ENCODE measurements at regions not wholly inside any gene's neighbourhood (a gene's known extent, or its start where the extent isn't known, plus 50 kb on each side); places are given as distances from the start of the nearest gene placed in this dataset.

GRCh38 chr5:135642488-135642870 lies 63.7 kb upstream of the CXCL14 start:
- no peak for DNase-seq
- no peak overlapping the region for H3K27ac ChIP-seq (ENCODE audit: low read depth, low read length)
- no peaks in the 10 kb centered on the region for H3K36me3 ChIP-seq (ENCODE audit: control insufficient read depth, insufficient read depth, low read length)
- no peak overlapping the region for H3K9ac ChIP-seq (ENCODE audit: low read length)
- H2BK15ac ChIP-seq (replicated peaks; ENCODE audit: low read depth): no peak overlapping the region
- H4K5ac ChIP-seq (ENCODE audit: low read length): no peak overlapping the region
- H3K23ac ChIP-seq (ENCODE audit: low read length): no peak overlapping the region
- no peak overlapping the region for H3K4ac ChIP-seq (ENCODE audit: low read depth, low read length)
- no peak overlapping the region for H4K8ac ChIP-seq (ENCODE audit: low read depth, low read length)
- H3K56ac ChIP-seq (ENCODE audit: low read length): no peak overlapping the region
- H2AK5ac ChIP-seq (ENCODE audit: low read length): no peak overlapping the region
- no peak overlapping the region for H2BK120ac ChIP-seq (ENCODE audit: low read depth, low read length)
- H3K18ac ChIP-seq (ENCODE audit: low read length): no peak overlapping the region
- H3K4me2 ChIP-seq (ENCODE audit: low read length): no peak overlapping the region
- no peaks in the 10 kb centered on the region for H3K79me2 ChIP-seq (ENCODE audit: control insufficient read depth, insufficient read depth, low read length)
- H2BK5ac ChIP-seq (ENCODE audit: low read length): no peak overlapping the region
- no peaks in the 10 kb centered on the region for H3K79me1 ChIP-seq (ENCODE audit: low read length)
- no peaks in the 10 kb centered on the region for H3K27me3 ChIP-seq (ENCODE audit: insufficient read depth, low read length, poor library complexity)
- H3K4me1 ChIP-seq (ENCODE audit: control insufficient read depth, low read depth, low read length): no peaks in the 10 kb centered on the region
- WGBS (ENCODE audit: extremely low coverage, insufficient coverage, low lambda C conversion rate): no CpG with 5 or more reads among the region's 3 CpGs
- no peak overlapping the region for H3K4me3 ChIP-seq (ENCODE audit: low read length)

- Histone ChIP-seq H2BK15ac (replicated peaks; ENCODE audit: low read depth) (no peak overlapping the region), H4K8ac (ENCODE audit: low read depth, low read length) (no peak overlapping the region), H2AK5ac (ENCODE audit: low read length) (no peak overlapping the region), H2BK120ac (ENCODE audit: low read depth, low read length) (no peak overlapping the region), H3K4me3 (ENCODE audit: low read length) (no peak overlapping the region), H3K18ac (ENCODE audit: low read length) (no peak overlapping the region), H3K4me2 (ENCODE audit: low read length) (no peak overlapping the region), H2BK5ac (ENCODE audit: low read length) (no peak overlapping the region), H3K79me2 (ENCODE audit: control insufficient read depth, insufficient read depth, low read length) (no peaks in the 10 kb centered on the region), H3K27ac (ENCODE audit: low read depth, low read length) (no peak overlapping the region), H3K4ac (ENCODE audit: low read depth, low read length) (no peak overlapping the region), H3K9ac (ENCODE audit: low read length) (no peak overlapping the region), H3K4me1 (ENCODE audit: control insufficient read depth, low read depth, low read length) (no peaks in the 10 kb centered on the region), H3K27me3 (ENCODE audit: insufficient read depth, low read length, poor library complexity) (no peaks in the 10 kb centered on the region), H3K23ac (ENCODE audit: low read length) (no peak overlapping the region), H4K5ac (ENCODE audit: low read length) (no peak overlapping the region), H3K36me3 (ENCODE audit: control insufficient read depth, insufficient read depth, low read length) (no peaks in the 10 kb centered on the region), H3K79me1 (ENCODE audit: low read length) (no peaks in the 10 kb centered on the region), H3K56ac (ENCODE audit: low read length) (no peak overlapping the region)
- no peak for DNase-seq
- WGBS (ENCODE audit: extremely low coverage, insufficient coverage, low lambda C conversion rate): no CpG with 5 or more reads among the region's 3 CpGs
Observed at GRCh38 chr5:135641734-135642487, 63.1 kb upstream of the CXCL14 start.

GRCh38 chr5:135641319-135641718 lies 62.5 kb upstream of the CXCL14 start:
- no peaks in the 10 kb centered on the region for H3K4me1 ChIP-seq (ENCODE audit: control insufficient read depth, low read depth, low read length)

GRCh38 chr5:135635451-135635850 lies 56.7 kb upstream of the CXCL14 start:
- WGBS (ENCODE audit: extremely low coverage, insufficient coverage, low lambda C conversion rate): no CpG with 5 or more reads among the region's 5 CpGs
- H3K27me3 ChIP-seq (ENCODE audit: insufficient read depth, low read length, poor library complexity): no peaks in the 10 kb centered on the region

More at GRCh38 chr5:135641319-135641718, 62.5 kb upstream of the CXCL14 start:
- H2BK15ac ChIP-seq (replicated peaks; ENCODE audit: low read depth): no peak overlapping the region
- no peak overlapping the region for H4K5ac ChIP-seq (ENCODE audit: low read length)
- H3K27me3 ChIP-seq (ENCODE audit: insufficient read depth, low read length, poor library complexity): no peaks in the 10 kb centered on the region
- no peak overlapping the region for H2BK120ac ChIP-seq (ENCODE audit: low read depth, low read length)
- H3K23ac ChIP-seq (ENCODE audit: low read length): no peak overlapping the region
- no peaks in the 10 kb centered on the region for H3K36me3 ChIP-seq (ENCODE audit: control insufficient read depth, insufficient read depth, low read length)
- no peak overlapping the region for H3K4me3 ChIP-seq (ENCODE audit: low read length)
- H3K4ac ChIP-seq (ENCODE audit: low read depth, low read length): no peak overlapping the region
- WGBS (ENCODE audit: extremely low coverage, insufficient coverage, low lambda C conversion rate): no CpG with 5 or more reads among the region's 1 CpG
- no peak overlapping the region for H3K9ac ChIP-seq (ENCODE audit: low read length)
- no peaks in the 10 kb centered on the region for H3K79me2 ChIP-seq (ENCODE audit: control insufficient read depth, insufficient read depth, low read length)
- no peak overlapping the region for H2AK5ac ChIP-seq (ENCODE audit: low read length)
- H3K4me2 ChIP-seq (ENCODE audit: low read length): no peak overlapping the region
- no peak overlapping the region for H3K56ac ChIP-seq (ENCODE audit: low read length)
- no peak for DNase-seq
- H3K79me1 ChIP-seq (ENCODE audit: low read length): no peaks in the 10 kb centered on the region
- H4K8ac ChIP-seq (ENCODE audit: low read depth, low read length): no peak overlapping the region
- H3K27ac ChIP-seq (ENCODE audit: low read depth, low read length): no peak overlapping the region
- H2BK5ac ChIP-seq (ENCODE audit: low read length): no peak overlapping the region
- no peak overlapping the region for H3K18ac ChIP-seq (ENCODE audit: low read length)

GRCh38 chr5:135632798-135633197 lies 54.0 kb upstream of the CXCL14 start:
- Histone ChIP-seq H3K9ac (ENCODE audit: low read length) (no peak overlapping the region), H3K4me3 (ENCODE audit: low read length) (no peak overlapping the region), H3K79me2 (ENCODE audit: control insufficient read depth, insufficient read depth, low read length) (no peaks in the 10 kb centered on the region), H3K27me3 (ENCODE audit: insufficient read depth, low read length, poor library complexity) (no peaks in the 10 kb centered on the region), H3K27ac (ENCODE audit: low read depth, low read length) (no peak overlapping the region), H3K18ac (ENCODE audit: low read length) (no peak overlapping the region), H3K56ac (ENCODE audit: low read length) (no peak overlapping the region), H3K4ac (ENCODE audit: low read depth, low read length) (no peak overlapping the region), H3K23ac (ENCODE audit: low read length) (no peak overlapping the region), H3K4me2 (ENCODE audit: low read length) (no peak overlapping the region), H2BK120ac (ENCODE audit: low read depth, low read length) (no peak overlapping the region), H2BK15ac (replicated peaks; ENCODE audit: low read depth) (no peak overlapping the region), H4K5ac (ENCODE audit: low read length) (no peak overlapping the region), H3K4me1 (ENCODE audit: control insufficient read depth, low read depth, low read length) (no peaks in the 10 kb centered on the region), H3K36me3 (ENCODE audit: control insufficient read depth, insufficient read depth, low read length) (no peaks in the 10 kb centered on the region), H2BK5ac (ENCODE audit: low read length) (no peak overlapping the region), H2AK5ac (ENCODE audit: low read length) (no peak overlapping the region), H3K79me1 (ENCODE audit: low read length) (no peaks in the 10 kb centered on the region), H4K8ac (ENCODE audit: low read depth, low read length) (no peak overlapping the region)
- no peak for DNase-seq
- WGBS (ENCODE audit: extremely low coverage, insufficient coverage, low lambda C conversion rate): no CpG with 5 or more reads among the region's 5 CpGs

More at GRCh38 chr5:135635451-135635850, 56.7 kb upstream of the CXCL14 start:
- no peak overlapping the region for H3K9ac ChIP-seq (ENCODE audit: low read length)
- no peak overlapping the region for H2BK15ac ChIP-seq (replicated peaks; ENCODE audit: low read depth)
- no peak overlapping the region for H4K8ac ChIP-seq (ENCODE audit: low read depth, low read length)
- H2BK5ac ChIP-seq (ENCODE audit: low read length): no peak overlapping the region
- no peaks in the 10 kb centered on the region for H3K79me1 ChIP-seq (ENCODE audit: low read length)
- H2AK5ac ChIP-seq (ENCODE audit: low read length): no peak overlapping the region
- H3K36me3 ChIP-seq (ENCODE audit: control insufficient read depth, insufficient read depth, low read length): no peaks in the 10 kb centered on the region
- H3K79me2 ChIP-seq (ENCODE audit: control insufficient read depth, insufficient read depth, low read length): no peaks in the 10 kb centered on the region
- no peaks in the 10 kb centered on the region for H3K4me1 ChIP-seq (ENCODE audit: control insufficient read depth, low read depth, low read length)
- no peak overlapping the region for H3K18ac ChIP-seq (ENCODE audit: low read length)
- no peak overlapping the region for H3K27ac ChIP-seq (ENCODE audit: low read depth, low read length)
- H3K4me2 ChIP-seq (ENCODE audit: low read length): no peak overlapping the region
- no peak overlapping the region for H3K4ac ChIP-seq (ENCODE audit: low read depth, low read length)
- H3K56ac ChIP-seq (ENCODE audit: low read length): no peak overlapping the region
- H2BK120ac ChIP-seq (ENCODE audit: low read depth, low read length): no peak overlapping the region
- no peak overlapping the region for H3K4me3 ChIP-seq (ENCODE audit: low read length)
- no peak overlapping the region for H4K5ac ChIP-seq (ENCODE audit: low read length)
- DNase-seq: no peak
- H3K23ac ChIP-seq (ENCODE audit: low read length): no peak overlapping the region

- Histone ChIP-seq H4K8ac (ENCODE audit: low read depth, low read length) (no peak overlapping the region), H2BK5ac (ENCODE audit: low read length) (no peak overlapping the region), H3K18ac (ENCODE audit: low read length) (no peak overlapping the region), H2BK120ac (ENCODE audit: low read depth, low read length) (no peak overlapping the region), H3K4me3 (ENCODE audit: low read length) (no peak overlapping the region), H3K56ac (ENCODE audit: low read length) (no peak overlapping the region), H3K9ac (ENCODE audit: low read length) (no peak overlapping the region), H3K4me1 (ENCODE audit: control insufficient read depth, low read depth, low read length) (no peaks in the 10 kb centered on the region), H3K4ac (ENCODE audit: low read depth, low read length) (no peak overlapping the region), H2BK15ac (replicated peaks; ENCODE audit: low read depth) (no peak overlapping the region), H3K27me3 (ENCODE audit: insufficient read depth, low read length, poor library complexity) (no peaks in the 10 kb centered on the region), H3K27ac (ENCODE audit: low read depth, low read length) (no peak overlapping the region), H3K36me3 (ENCODE audit: control insufficient read depth, insufficient read depth, low read length) (no peaks in the 10 kb centered on the region), H2AK5ac (ENCODE audit: low read length) (no peak overlapping the region), H4K5ac (ENCODE audit: low read length) (no peak overlapping the region), H3K79me1 (ENCODE audit: low read length) (no peaks in the 10 kb centered on the region), H3K23ac (ENCODE audit: low read length) (no peak overlapping the region), H3K79me2 (ENCODE audit: control insufficient read depth, insufficient read depth, low read length) (no peaks in the 10 kb centered on the region), H3K4me2 (ENCODE audit: low read length) (no peak overlapping the region)
- no peak for DNase-seq
- no CpG with 5 or more reads among the region's 3 CpGs for WGBS (ENCODE audit: extremely low coverage, insufficient coverage, low lambda C conversion rate)
Observed at GRCh38 chr5:135631391-135631790, 52.6 kb upstream of the CXCL14 start.
